GM18520 (cell line): ENCODE measurements at regions not wholly inside any gene's neighbourhood (a gene's known extent, or its start where the extent isn't known, plus 50 kb on each side); places are given as distances from the start of the nearest gene placed in this dataset.
"Not testable (repeated sequence)": the region's sequence is repeated elsewhere in the genome, so short reads cannot be mapped to it uniquely, and the experiment has no call there.

Experiments
- ATAC-seq: cut with Tn5 transposase; IDR thresholded peaks from one replicate; pipeline ENCODE4 v1.9.1; 2021; ENCODE audit not compliant: unreplicated experiment

- ATAC-seq, result no peak
These were observed 53.3 kb downstream of the TANC2 start for GRCh38 chr17:63019138-63019873.

GRCh38 chr17:63022567-63022966 lies 56.5 kb downstream of the TANC2 start:
- no peak for ATAC-seq

GRCh38 chr17:63023049-63023448 lies 57.0 kb downstream of the TANC2 start:
- ATAC-seq, result no peak

- ATAC-seq, result no peak
These were observed 58.2 kb downstream of the TANC2 start for GRCh38 chr17:63024201-63024600.

GRCh38 chr17:63024716-63025115 lies 58.7 kb downstream of the TANC2 start:
- ATAC-seq, result no peak

GRCh38 chr17:63025637-63026036 lies 59.6 kb downstream of the TANC2 start:
- ATAC-seq, result not testable (repeated sequence)

GRCh38 chr17:63029541-63029940 lies 63.5 kb downstream of the TANC2 start:
- ATAC-seq, result no peak

GRCh38 chr17:63032142-63032541 lies 66.1 kb downstream of the TANC2 start:
- ATAC-seq, result no peak

GRCh38 chr17:63033142-63033541 lies 67.1 kb downstream of the TANC2 start:
- ATAC-seq, result no peak

GRCh38 chr17:63035271-63035670 lies 69.2 kb downstream of the TANC2 start:
- ATAC-seq, result no peak

GRCh38 chr17:63035695-63036094 lies 69.7 kb downstream of the TANC2 start:
- ATAC-seq, result no peak

GRCh38 chr17:63039342-63039741 lies 73.3 kb downstream of the TANC2 start:
- ATAC-seq, result no peak

GRCh38 chr17:63039899-63040602 lies 74.0 kb downstream of the TANC2 start:
- no peak for ATAC-seq

- ATAC-seq, result no peak
These were observed 74.8 kb downstream of the TANC2 start for GRCh38 chr17:63040816-63041215.

- ATAC-seq, result no peak
These were observed 75.2 kb downstream of the TANC2 start for GRCh38 chr17:63041251-63041650.

- ATAC-seq, result no peak
These were observed 75.7 kb downstream of the TANC2 start for GRCh38 chr17:63041722-63042121.

GRCh38 chr17:63042256-63042812 lies 76.3 kb downstream of the TANC2 start:
- ATAC-seq, result no peak

- not testable (repeated sequence) for ATAC-seq
These were observed 91.5 kb downstream of the TANC2 start for GRCh38 chr17:63057560-63057959.

GRCh38 chr17:63066158-63066813 lies 100.3 kb downstream of the TANC2 start:
- ATAC-seq, result no peak

GRCh38 chr17:63069245-63069644 lies 103.2 kb downstream of the TANC2 start:
- ATAC-seq, result no peak

GRCh38 chr17:63070031-63070430 lies 104.0 kb downstream of the TANC2 start:
- no peak for ATAC-seq

GRCh38 chr17:63071797-63072196 lies 105.8 kb downstream of the TANC2 start:
- ATAC-seq, result no peak
